Fibroblast of pulmonary artery (primary cell): ENCODE measurements at regions not wholly inside any gene's neighbourhood (a gene's known extent, or its start where the extent isn't known, plus 50 kb on each side); places are given as distances from the start of the nearest gene placed in this dataset.

Experiments used
- DNase-seq: peaks from one replicate; pipeline ENCODE4 v3.0.0-alpha.2; 2010; ENCODE audit warnings: low read depth
- H3K4me3 ChIP-seq: replicated peaks from 2 replicates; pipeline ENCODE4 v1.5.1; 2011; ENCODE audit warnings: low read depth, mild to moderate bottlenecking, control low read depth, low read length, moderate library complexity
- TF ChIP-seq, protein P1 (sequence below): IDR thresholded peaks from 2 replicates; pipeline ENCODE4 v1.5.1; 2011; ENCODE audit warnings: mild to moderate bottlenecking, control low read depth, low read length, inconsistent platforms; ENCODE audit errors: missing control alignments

DNA sequence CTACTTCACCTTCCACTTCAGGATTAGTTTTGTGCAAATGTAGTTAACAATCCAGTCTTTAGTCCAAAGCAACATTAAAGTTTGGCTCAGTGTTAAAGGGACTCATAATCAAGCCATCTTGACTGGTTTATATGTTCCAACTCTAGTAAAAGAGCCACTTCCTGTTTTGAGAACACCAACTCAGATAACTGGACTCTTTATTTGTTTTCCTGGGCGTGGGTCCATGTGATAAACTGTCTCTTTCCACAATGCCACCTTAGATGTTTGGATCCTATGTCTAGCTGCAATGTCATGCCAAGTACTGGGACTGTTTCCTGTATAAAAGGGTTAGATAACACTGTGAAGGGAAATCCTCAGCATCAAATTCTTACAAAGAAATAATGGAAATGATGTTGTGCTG lies 545.0 kb downstream of the PYDC2 start:
- H3K4me3 ChIP-seq: no peak overlapping the region
- peak; percentile 19 for DNase-seq
- TF ChIP-seq, protein P1, sequence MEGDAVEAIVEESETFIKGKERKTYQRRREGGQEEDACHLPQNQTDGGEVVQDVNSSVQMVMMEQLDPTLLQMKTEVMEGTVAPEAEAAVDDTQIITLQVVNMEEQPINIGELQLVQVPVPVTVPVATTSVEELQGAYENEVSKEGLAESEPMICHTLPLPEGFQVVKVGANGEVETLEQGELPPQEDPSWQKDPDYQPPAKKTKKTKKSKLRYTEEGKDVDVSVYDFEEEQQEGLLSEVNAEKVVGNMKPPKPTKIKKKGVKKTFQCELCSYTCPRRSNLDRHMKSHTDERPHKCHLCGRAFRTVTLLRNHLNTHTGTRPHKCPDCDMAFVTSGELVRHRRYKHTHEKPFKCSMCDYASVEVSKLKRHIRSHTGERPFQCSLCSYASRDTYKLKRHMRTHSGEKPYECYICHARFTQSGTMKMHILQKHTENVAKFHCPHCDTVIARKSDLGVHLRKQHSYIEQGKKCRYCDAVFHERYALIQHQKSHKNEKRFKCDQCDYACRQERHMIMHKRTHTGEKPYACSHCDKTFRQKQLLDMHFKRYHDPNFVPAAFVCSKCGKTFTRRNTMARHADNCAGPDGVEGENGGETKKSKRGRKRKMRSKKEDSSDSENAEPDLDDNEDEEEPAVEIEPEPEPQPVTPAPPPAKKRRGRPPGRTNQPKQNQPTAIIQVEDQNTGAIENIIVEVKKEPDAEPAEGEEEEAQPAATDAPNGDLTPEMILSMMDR: no peak

DNA sequence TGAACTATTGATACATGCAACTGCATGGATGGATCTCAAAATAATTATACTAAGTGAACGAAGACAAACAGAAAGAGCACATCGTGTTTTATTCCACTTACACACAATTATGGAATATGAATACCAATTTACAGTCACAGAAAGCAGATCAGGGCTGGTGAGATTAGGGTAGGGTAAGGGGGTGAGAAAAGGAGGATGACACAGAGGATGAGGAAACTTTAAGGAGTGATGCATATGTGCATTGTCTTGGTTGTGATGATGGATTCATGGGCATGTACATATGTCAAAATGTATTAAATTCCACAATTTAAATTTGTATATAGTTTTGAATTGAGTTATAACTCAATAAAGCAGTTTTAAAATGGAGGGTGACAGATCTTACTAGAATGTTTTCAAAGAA lies 548.9 kb downstream of the PYDC2 start:
- TF ChIP-seq, protein P1: no peak
- no peak for DNase-seq
- no peak overlapping the region for H3K4me3 ChIP-seq

DNA sequence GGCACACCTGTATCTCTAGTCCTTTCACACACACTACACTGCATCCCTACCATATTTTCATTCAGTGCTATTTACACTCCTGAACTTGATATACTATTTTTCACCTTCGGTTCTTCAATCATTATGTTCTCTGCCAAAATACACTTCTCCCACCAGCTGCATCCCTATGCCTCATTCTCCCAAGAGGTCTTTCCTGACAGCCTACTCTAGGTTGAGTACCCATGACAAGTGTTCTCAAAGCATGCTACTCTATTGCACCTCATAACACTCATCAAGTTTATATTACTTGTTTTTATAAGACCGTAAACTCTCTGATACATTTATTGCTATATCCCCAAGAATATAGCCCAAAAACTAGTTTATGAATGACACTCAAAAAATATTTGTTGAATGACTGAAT lies 549.5 kb downstream of the PYDC2 start:
- TF ChIP-seq, protein P1: no peak

DNA sequence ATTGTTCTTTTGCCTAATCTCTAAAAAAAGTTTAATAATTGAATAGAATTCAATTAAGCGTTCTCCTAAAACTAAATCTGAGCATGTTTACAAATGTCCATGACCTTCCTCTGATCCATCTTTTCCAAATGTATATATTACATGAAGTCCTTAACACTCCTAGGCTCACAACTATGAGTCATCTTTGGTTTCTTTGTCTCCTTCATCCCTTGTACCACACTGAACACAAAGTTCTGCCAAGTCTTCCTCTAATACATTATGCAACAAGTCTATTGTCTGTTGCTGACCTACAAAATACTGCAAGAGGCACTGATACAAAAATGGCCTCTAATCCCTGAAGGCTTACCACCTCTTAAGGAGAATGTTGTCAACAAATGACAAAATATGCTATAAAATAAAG lies 550.2 kb downstream of the PYDC2 start:
- H3K4me3 ChIP-seq: no peak overlapping the region
- DNase-seq: peak; percentile 31
- TF ChIP-seq, protein P1: no peak

More for the DNA sequence above, 549.5 kb downstream of the PYDC2 start:
- no peak overlapping the region for H3K4me3 ChIP-seq
- no peak for DNase-seq

DNA sequence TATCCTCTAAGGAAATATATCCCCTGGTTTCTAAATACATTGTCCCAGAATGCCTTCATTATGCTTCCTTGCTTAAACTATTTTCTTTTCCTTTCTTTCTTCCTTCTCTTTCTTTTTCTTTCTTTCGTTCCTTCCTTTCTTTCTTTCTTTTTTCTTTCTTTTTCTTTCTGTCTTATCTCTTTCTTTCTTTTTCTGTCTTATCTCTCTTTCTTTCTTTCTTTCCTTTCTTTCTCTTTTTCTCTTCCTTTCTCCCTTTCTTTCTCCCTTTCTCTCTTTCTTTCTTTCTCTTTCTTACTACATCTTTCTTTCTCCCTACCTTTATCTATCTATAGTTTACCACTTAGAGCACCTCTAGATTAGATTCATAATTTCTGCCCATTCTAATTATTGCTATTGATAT lies 552.1 kb downstream of the PYDC2 start:
- H3K4me3 ChIP-seq: no peak overlapping the region
- DNase-seq: no peak
- TF ChIP-seq, protein P1: no peak

DNA sequence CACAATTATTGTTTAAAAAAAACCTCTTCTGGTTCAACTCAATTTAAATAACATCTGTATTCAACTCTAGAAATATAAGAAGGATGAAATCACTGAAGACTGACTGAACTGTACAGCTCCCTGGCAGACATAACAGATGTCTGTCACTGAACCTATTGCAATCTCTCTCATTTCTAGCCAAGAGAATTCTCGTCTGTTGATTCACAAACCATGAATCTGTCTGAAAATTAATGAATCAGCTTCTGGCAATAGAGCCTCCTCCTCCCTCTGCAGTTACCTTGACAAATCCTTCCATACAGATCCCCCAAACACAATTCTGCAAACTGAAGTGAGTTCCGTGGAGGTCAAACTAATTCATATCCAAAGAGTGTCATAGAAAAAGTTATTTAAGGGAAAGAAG lies 561.4 kb downstream of the PYDC2 start:
- TF ChIP-seq, protein P1: no peak
- no peak overlapping the region for H3K4me3 ChIP-seq
- peak; percentile 17 for DNase-seq

DNA sequence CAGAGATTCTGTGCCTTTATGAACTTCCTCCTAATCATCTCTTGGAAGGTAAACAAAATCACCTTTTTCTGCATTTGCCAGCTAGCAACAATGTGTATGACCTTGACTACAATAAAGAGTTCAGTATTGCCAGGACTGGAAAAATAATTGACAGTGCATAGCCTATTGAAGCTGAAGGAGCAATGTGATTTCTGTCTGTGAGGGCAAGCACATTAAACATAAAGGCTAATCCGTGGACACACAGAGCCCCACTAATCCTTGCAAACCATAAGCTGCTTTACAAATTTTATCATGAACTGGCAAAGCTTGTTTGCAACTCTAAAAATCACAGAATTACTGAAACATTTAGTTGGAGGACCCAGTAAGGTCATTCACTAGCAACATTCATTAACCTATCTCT lies 563.8 kb downstream of the PYDC2 start:
- TF ChIP-seq, protein P1: no peak
- no peak overlapping the region for H3K4me3 ChIP-seq
- DNase-seq: no peak
